ENCODE measurements at regions not wholly inside any gene's neighbourhood (a gene's known extent, or its start where the extent isn't known, plus 50 kb on each side); places are given as distances from the start of the nearest gene placed in this dataset.

DNA sequence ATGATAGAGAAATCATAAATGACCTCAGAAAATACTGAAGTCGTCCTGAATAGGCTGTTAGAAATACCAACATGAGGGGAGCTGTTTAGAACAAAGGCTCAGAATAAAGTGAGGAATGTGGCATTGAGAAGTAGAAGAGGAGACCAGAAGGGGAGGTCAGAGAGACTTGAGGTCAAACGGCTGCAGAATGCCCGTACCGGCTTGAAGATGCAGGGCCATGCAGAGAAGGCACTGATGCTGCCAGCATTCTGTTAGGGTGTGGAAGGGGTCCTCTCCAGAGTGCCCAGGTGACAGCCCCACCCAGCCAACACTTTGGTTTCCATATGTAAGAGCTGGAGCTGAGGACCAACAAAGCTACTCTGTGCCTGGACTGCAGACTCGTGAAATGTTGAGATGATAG, 570.9 kb downstream of the CDH26 start:
- no peak overlapping the region for H3K4me3 ChIP-seq (replicated peaks; ENCODE audit: insufficient read depth, low read length)
- no peaks in the 10 kb centered on the region for H3K27me3 ChIP-seq (ENCODE audit: insufficient read depth, poor library complexity, severe bottlenecking)
- H3K27ac ChIP-seq (replicated peaks), result no peak overlapping the region
- no peak for DNase-seq (ENCODE audit: low read depth in 1 of 2, low spot score in 1 of 2)
- TF ChIP-seq, protein P1, sequence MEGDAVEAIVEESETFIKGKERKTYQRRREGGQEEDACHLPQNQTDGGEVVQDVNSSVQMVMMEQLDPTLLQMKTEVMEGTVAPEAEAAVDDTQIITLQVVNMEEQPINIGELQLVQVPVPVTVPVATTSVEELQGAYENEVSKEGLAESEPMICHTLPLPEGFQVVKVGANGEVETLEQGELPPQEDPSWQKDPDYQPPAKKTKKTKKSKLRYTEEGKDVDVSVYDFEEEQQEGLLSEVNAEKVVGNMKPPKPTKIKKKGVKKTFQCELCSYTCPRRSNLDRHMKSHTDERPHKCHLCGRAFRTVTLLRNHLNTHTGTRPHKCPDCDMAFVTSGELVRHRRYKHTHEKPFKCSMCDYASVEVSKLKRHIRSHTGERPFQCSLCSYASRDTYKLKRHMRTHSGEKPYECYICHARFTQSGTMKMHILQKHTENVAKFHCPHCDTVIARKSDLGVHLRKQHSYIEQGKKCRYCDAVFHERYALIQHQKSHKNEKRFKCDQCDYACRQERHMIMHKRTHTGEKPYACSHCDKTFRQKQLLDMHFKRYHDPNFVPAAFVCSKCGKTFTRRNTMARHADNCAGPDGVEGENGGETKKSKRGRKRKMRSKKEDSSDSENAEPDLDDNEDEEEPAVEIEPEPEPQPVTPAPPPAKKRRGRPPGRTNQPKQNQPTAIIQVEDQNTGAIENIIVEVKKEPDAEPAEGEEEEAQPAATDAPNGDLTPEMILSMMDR (IDR thresholded peaks at IDR 0.05; ENCODE audit: insufficient read depth, low read length), result no peak
- TF ChIP-seq, protein P2, sequence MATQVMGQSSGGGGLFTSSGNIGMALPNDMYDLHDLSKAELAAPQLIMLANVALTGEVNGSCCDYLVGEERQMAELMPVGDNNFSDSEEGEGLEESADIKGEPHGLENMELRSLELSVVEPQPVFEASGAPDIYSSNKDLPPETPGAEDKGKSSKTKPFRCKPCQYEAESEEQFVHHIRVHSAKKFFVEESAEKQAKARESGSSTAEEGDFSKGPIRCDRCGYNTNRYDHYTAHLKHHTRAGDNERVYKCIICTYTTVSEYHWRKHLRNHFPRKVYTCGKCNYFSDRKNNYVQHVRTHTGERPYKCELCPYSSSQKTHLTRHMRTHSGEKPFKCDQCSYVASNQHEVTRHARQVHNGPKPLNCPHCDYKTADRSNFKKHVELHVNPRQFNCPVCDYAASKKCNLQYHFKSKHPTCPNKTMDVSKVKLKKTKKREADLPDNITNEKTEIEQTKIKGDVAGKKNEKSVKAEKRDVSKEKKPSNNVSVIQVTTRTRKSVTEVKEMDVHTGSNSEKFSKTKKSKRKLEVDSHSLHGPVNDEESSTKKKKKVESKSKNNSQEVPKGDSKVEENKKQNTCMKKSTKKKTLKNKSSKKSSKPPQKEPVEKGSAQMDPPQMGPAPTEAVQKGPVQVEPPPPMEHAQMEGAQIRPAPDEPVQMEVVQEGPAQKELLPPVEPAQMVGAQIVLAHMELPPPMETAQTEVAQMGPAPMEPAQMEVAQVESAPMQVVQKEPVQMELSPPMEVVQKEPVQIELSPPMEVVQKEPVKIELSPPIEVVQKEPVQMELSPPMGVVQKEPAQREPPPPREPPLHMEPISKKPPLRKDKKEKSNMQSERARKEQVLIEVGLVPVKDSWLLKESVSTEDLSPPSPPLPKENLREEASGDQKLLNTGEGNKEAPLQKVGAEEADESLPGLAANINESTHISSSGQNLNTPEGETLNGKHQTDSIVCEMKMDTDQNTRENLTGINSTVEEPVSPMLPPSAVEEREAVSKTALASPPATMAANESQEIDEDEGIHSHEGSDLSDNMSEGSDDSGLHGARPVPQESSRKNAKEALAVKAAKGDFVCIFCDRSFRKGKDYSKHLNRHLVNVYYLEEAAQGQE (IDR thresholded peaks at IDR 0.05; ENCODE audit: insufficient replicate concordance, low read depth), result no peak
- TF ChIP-seq GABPA (IDR thresholded peaks at IDR 0.05; ENCODE audit: low read depth) (no peak), SPI1 (IDR thresholded peaks at IDR 0.05; ENCODE audit: borderline replicate concordance, low read depth) (no peak), POLR2AphosphoS5 (IDR thresholded peaks at IDR 0.05; ENCODE audit: low read depth) (no peak)

DNA sequence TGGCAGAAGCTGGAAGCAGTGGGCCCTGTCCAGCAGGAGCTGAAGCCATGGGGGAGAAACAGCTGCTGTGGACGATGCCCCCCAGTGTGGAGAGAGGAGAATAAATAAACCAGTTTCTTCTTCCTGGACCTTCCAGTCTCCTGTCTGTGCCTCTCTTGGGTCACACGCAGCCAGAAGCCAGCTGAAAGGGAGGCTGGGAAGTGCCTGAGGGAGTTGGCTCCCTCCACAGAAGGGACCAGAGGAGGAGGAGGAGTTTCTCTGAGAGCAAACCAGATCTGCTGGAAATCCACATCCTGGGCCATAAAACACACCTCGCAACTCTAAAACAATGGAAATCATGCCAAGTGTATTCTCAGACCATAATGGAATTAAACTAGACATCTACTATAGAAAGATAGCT, 577.0 kb downstream of the CDH26 start:
- TF ChIP-seq POLR2AphosphoS5 (IDR thresholded peaks at IDR 0.05; ENCODE audit: low read depth) (no peak), SPI1 (IDR thresholded peaks at IDR 0.05; ENCODE audit: borderline replicate concordance, low read depth) (no peak), GABPA (IDR thresholded peaks at IDR 0.05; ENCODE audit: low read depth) (no peak)
- TF ChIP-seq, protein P2 (IDR thresholded peaks at IDR 0.05; ENCODE audit: insufficient replicate concordance, low read depth), result no peak
- TF ChIP-seq, protein P1 (IDR thresholded peaks at IDR 0.05; ENCODE audit: insufficient read depth, low read length), result no peak
- H3K27me3 ChIP-seq (ENCODE audit: insufficient read depth, poor library complexity, severe bottlenecking), result no peaks in the 10 kb centered on the region
- no peak overlapping the region for H3K4me3 ChIP-seq (replicated peaks; ENCODE audit: insufficient read depth, low read length)
- no peak for DNase-seq (ENCODE audit: low read depth in 1 of 2, low spot score in 1 of 2)
- H3K27ac ChIP-seq (replicated peaks), result no peak overlapping the region

DNA sequence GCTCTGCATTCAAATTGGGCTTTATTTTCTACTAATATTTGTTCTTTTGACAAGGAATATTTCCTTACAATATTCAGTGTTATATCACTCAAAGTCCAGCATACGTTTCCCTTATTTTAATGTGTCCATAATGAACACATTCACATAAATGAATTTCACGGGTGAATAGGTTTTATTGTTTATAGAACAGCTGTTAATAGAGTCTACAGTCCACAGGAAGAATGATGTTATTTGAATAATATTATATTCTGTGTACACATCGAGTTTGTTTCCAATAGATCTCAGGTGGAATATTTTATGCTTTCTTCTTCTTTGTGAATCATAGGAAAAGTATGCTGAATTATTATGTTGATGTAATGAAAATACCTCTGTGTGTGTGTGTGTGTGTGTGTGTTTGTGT, 582.4 kb downstream of the CDH26 start:
- H3K27me3 ChIP-seq (ENCODE audit: insufficient read depth, poor library complexity, severe bottlenecking), result peaks cover 12% of the 10 kb centered on the region
- TF ChIP-seq POLR2AphosphoS5 (IDR thresholded peaks at IDR 0.05; ENCODE audit: low read depth) (no peak), SPI1 (IDR thresholded peaks at IDR 0.05; ENCODE audit: borderline replicate concordance, low read depth) (no peak), GABPA (IDR thresholded peaks at IDR 0.05; ENCODE audit: low read depth) (no peak)
- TF ChIP-seq, protein P2 (IDR thresholded peaks at IDR 0.05; ENCODE audit: insufficient replicate concordance, low read depth), result no peak
- TF ChIP-seq, protein P1 (IDR thresholded peaks at IDR 0.05; ENCODE audit: insufficient read depth, low read length), result no peak
- no peak overlapping the region for H3K27ac ChIP-seq (replicated peaks)
- H3K4me3 ChIP-seq (replicated peaks; ENCODE audit: insufficient read depth, low read length), result no peak overlapping the region
- DNase-seq (ENCODE audit: low read depth in 1 of 2, low spot score in 1 of 2), result no peak

Data from HL-60 (cell line).